HG02981 (cell line): ENCODE measurements at regions not wholly inside any gene's neighbourhood (a gene's known extent, or its start where the extent isn't known, plus 50 kb on each side); places are given as distances from the start of the nearest gene placed in this dataset.
"Not testable (repeated sequence)": the region's sequence is repeated elsewhere in the genome, so short reads cannot be mapped to it uniquely, and the experiment has no call there.

Source experiments
- ATAC-seq: cut with Tn5 transposase; IDR thresholded peaks from one replicate; pipeline ENCODE4 v1.9.1; 2021; ENCODE audit warnings: mild to moderate bottlenecking, moderate library complexity; ENCODE audit not compliant: unreplicated experiment

DNA sequence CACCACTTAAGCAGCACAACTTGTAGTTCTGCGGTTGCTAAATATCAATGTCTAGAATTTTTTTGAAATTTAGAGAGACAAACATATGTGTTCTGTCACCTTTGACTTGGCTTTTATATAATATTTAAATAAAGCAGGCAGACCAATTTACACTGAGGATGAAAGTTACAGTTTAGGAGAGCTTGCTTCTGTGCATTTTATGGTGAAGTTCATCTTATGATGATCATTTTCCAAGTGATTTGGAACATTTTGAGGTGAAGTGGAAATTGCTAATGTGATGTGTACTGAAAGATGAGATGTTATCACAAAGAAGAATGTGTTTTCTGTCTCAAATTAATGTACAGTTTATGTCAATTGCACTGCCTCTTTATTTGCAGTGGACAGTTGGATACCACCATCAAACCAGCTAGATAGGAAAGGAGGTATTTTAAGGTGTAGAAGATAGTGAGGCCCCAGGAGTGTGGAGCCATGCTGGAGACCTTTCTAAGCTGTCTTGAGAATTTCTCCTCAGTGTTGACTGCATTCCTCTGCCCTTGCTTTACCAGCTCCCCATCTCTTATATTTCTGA, 461.9 kb downstream of the UTRN start:
- no peak for ATAC-seq

DNA sequence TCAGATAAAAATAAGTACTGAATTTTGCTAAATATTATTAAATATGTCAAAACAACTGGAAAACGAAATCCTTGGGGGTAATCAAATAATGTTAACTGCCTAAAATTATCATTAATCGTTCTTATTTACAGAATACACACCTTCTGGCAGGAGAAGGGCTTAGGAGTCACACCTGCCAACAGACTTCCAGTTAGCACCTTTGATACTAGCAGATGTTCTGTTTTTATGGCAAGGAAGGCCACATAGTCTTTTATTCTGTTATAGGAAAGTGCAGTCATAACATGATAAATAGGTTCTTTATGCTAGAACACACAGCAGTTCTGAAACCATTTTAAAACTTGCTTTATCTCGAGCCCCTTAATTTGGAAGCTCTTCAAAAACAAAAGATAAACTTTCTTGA, 464.1 kb downstream of the UTRN start:
- ATAC-seq, result no peak

DNA sequence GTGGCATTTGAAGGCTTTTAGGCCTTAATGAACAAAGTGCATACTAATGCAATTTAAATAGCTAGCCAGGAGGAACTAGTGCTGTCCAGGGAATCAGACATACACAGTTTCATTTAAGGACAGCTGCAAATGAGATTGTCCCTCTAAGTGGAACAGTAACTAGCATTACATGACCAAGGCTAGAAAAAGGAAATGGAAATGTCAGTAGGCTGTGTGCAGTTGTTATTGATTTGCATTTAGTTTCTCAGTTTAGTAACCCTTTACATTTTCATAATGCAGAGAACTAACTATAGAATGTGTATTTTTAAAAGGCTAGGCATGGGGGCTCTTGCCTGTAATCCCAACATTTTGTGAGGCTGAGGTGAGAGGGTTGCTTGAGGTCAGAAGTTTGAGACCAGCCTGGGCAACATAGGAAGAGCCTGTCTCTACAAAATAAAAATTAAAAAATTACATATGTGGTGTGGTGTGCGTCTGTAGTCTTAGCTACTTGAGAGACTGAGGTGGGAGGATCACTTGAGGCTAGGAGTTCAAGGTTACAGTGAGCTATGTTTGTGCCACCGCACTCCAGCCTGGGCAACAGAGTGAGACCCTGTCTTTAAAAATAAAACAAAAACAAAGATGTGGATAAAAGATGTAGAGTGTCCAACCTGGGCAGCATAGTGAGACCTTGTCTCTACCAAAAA, 468.0 kb downstream of the UTRN start:
- ATAC-seq, result peak; percentile 89

DNA sequence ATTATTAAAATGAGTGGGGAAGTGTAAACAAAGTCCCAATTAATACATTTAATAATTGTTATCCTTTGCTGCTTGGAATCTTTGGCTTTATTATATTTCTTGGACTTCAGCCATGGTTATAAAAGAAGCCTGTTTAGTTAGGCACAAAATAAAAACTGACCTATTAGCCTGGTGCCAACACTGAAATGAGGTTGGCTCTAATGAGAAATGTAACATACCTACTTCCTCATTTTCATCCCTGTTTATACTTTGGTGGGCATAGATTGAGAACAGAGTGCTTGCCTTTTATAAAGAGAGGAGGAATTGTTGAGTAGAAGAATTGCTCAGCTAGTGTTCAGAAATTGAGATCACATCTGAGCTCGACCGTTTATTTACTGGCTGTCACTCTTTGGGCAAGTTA, 471.3 kb downstream of the UTRN start:
- ATAC-seq, result no peak

DNA sequence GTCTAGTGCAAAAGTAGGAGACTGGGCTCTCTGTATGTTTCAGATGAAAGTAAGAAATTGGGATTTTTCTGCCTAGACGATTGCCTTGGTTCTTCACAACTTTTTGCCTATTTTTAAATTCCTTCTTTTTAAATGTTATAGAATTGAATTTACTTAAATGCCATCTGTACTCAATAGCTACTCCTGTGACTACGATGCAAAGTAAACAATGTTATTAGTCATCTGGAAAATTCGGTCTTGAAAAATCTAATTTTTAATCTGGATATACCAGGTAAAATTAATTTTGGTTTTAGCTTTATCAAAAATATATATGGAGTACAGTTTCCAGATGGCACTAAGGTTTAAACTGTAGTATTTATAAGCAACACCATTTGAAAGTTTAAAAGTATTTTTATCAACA, 472.2 kb downstream of the UTRN start:
- ATAC-seq, result no peak

DNA sequence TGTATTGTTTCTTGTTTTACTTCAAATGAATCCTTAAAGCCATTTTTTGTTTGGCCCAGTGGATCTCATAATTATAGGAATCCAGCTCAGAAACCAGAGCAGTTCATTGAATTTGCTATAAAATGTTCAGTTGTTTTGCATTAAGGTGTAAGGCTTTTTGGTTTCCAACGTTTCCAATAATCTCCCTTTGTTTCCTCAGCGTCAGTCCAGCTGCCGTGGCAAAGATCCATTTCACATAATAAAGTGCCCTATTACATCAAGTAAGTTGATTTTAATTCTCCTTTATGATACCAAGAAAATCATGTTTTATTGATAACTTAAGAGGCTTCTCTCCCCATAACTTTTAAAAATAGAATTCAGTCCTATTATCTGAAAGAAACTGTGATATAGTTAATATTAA, 472.6 kb downstream of the UTRN start:
- no peak for ATAC-seq

DNA sequence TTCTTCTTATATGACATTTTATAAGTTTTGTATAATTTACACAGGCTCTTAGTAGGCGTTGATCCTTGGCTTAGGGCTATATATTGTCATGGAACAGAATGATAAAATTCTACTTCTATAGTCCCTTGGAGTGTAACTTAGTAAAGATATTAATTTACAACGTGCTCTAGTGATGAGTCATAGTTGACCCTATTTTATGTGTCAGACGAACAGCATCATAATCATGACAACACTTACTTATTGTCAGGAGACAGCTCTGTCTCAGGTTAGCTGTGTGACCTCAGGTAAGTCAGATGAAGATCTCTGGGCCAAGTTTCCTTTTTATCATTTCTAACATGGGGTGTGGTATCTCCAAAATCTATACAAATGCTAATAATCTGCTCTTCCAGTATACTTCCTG, 473.5 kb downstream of the UTRN start:
- no peak for ATAC-seq

DNA sequence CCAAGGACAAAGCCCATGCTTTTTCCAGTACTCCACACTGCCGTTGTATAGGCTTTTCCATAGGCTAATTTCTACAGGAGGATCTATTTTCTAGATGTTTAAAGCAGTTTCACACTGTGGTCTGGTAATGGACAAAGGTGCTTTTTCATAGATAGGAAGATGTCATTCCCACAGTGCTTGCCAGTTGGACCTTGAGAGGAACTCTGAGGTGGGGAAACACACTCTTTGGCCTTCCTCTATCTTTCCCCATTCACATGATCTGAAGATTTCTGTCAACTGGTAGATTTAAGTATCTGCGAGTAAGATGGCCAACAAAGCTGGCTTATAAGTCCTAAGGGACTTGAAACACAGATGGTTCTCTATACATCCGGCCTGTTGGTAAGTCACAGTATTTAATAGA, 477.3 kb downstream of the UTRN start:
- ATAC-seq, result no peak

DNA sequence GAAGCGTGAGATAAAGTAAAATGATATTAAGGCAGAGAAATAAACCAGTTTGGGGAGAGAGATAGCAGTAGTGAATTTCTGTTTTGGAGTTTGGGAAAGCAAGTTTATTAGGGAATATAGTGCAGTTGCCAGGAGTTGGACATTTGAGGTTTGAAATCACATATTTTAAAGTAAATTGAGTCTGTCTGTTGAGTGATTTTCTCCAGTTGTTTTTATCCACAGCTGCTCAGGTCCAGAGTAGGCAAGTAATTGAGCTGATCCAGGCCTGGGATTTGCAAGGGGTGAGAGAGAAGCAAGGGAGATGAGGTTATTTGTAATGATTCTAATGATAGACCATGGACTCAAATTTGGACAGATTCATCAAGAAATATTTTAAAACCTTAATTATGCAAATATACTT, 481.9 kb downstream of the UTRN start:
- ATAC-seq, result no peak

DNA sequence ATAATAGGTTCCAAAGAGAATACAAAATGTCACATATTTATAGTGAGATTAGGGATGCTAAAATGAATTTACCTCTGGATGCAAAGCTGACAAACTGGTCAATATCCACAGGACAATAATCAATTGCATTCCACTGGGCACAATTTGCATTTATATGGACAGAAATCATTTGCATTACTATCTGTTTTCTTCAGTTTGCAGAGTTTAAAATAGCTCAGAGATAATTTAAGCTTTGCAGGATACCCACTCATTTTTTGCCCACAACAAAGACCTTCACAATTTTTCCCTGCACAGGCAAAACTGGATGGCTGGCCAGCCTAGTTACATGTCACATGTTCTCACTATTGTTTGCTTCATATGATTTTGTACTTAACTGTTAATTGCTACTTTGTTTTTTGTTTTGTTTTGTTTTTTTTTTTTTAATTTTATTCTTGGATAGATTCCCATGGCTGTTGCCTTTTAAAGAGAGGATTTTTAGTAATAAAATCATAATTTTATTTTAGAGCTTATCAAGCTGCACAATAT, 483.5 kb downstream of the UTRN start:
- no peak for ATAC-seq

DNA sequence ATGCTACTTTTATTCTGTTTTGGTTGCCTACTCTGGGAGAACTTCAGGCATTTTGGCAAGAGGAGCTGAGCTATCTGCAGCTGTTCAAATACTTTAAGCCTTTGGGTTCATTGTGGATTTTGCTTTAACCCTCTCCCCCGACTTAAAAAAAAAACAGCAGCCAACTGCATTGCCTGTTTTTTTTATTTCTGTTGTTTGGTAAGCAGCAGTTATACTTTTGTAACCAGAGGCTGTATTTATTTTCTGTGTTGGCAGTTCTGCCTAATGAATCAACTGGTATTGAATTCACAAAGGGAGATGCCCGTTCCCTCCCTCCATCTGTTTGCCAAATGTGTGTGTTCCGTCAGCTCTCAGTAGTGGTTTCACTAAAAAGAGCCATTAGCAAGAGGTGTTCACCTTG, 484.0 kb downstream of the UTRN start:
- no peak for ATAC-seq

DNA sequence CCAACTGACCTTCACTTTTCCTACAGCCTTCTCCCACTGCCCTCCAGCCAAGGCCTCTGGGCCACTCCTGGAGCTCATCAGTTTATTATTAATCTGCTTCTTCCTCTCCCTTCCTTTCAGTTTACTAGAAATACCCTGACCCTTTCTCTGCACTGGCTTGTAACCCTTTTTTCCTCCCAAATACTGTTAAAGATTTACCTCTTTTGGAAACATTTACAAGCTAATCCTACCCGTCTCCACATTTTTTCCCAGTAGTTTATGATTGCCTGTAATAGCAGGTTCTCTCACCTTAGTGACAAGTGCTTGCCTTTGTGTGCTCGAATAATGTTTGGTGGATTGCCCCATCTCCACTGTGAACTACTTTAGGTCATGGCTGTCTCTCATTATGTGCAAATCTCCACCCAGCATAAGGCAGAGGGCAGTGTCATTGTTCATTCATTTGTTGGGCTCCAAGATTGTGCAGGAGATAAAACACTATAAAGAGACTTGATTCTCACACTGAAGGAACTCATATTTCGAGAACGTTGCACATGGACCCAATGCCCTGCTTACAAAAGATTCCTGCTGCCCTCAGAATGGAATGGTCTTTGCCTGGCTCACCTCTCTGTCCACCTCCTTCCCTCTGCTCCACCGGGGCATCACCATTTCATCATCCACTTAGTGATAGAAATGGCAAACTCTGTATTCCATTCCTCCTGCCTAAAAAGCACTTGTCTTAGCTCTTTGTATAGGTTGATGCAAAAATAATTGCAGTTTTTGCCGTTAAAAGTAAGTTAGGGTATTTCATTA, 491.1 kb downstream of the UTRN start:
- no peak for ATAC-seq

DNA sequence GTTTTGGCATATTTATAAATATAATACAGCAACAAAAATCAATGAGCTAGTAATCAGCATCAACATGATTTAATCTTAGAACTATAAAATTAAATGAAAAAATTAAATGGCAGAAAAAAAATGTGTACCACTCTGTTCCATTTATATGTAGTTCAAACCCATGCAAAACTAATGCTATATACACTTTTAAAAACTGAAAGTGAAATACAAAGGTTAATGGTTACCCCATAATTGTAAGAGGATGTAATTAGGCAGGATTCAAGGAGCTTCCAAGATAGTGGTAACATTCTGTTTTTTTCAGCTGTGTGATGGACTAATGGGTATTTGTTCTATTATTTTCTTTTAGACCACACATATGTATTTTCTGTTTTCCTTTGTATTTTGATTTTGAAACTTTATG, 492.1 kb downstream of the UTRN start:
- ATAC-seq, result peak; percentile 54

DNA sequence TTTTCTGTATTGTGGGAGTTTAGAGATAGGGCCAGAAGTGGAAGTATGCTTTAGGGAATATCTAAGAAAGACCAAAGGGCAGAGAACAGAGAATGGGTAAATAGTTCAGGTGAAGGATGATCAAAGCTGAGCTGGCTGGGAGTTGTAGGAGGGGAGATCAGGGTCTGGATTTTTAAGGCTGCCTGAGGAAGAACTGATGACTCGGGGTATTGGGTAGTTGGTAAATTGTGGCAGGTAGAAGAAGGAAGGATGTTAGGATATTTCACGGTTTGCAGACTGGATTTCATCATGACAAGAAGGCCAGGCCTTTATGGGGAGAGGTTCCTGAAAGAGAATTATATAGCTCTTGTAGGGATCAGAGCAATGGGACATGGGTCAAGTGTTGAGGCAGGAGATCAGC, 492.9 kb downstream of the UTRN start:
- no peak for ATAC-seq

DNA sequence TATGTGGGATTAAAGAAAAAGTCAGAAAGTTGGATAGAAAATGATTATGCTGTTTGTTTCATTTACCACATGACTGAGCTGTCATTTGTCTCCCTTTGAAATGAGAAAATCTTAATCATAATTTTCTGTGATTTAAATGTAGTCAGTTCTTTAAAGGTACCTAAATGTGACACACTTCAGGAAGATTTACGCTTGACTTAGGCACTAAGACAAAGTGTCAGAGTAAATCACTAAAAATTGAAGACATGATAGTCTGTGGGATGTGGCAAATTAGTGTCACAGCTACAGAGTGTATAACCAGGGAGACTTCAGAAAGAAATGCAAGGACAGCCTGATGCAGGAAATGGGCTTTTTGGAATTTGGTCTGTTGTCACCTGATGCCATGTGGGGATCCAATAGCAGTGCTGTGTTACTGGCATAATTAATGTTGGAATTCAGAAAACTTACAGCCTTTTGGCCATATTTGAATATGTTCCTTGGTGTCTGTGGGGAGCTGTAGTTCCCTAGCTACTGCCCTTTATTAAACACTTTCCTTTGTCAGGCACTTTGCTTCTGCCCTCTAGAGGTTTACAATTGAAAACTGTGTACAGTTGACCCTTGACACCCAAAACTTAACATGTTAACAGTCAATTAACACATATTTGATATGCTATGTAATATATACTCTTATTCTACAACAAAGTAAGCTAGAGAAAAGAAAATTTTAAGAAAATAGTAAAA, 493.8 kb downstream of the UTRN start:
- no peak for ATAC-seq

DNA sequence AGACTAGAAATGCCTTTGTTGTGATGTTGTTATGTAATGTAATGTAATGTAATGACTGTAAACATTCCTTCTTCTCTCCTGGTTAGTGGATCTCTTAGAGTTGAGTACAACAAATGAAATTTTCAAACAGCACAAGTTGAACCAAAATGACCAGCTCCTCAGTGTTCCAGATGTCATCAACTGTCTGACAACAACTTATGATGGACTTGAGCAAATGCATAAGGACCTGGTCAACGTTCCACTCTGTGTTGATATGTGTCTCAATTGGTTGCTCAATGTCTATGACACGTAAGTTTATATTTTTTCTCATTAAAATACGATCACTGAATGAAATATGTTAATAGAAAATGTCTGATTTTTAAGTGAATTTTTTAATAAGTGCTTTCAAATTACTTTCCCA, 496.7 kb downstream of the UTRN start:
- no peak for ATAC-seq

DNA sequence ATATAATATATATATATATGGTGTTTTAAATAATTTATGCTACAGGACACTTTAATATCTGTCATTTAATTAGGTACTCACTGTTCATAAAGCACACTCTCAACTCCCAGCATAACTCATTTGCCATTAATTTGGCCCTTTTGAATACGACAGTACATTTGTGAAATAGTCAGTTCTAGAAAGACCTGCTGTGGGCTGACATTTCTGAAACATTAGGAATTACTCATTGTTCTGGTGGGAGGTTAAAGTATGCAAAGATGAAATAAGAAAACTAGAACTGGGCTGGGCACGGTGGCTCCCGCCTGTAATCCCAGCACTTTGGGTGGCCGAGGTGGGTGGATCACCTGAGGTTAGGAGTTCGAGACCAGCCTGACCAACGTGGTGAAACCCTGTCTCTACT, 497.5 kb downstream of the UTRN start:
- no peak for ATAC-seq

DNA sequence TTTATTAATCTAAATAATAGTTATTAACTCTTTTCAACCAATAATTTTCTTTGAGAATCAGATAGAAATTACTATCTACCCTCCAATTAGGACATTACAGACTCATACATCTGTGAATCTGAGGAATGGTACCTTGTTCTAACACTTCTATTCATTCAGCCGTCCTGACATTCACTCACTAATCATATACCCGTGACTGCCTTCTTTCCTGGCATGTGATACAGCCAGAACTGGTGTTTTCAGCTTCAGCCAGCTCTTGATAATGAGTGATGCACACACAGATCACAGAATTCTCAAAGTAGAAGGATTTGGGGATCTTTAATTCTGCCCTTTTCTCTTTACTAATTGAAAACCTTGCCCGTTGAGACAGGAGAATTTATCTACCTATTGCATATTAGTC, 499.9 kb downstream of the UTRN start:
- ATAC-seq, result no peak

DNA sequence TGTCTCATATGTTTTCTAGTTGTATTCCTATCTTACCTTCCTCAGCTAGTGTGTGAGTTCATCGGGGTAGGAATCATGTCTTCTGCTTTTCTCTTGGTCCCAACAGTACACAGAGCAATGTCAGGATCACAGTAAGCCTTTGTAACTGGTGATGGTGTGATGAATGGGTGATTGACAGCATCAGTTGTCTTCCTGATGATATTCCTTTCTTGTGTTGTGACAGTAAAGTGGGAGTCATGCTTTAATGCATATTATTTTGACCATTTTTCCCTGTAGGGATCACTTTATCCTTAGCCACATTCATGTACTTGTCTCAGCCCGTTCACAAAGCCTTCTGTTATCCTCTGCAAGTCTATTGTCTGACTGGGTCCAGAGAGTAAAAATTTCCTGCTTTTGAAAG, 501.7 kb downstream of the UTRN start:
- no peak for ATAC-seq

DNA sequence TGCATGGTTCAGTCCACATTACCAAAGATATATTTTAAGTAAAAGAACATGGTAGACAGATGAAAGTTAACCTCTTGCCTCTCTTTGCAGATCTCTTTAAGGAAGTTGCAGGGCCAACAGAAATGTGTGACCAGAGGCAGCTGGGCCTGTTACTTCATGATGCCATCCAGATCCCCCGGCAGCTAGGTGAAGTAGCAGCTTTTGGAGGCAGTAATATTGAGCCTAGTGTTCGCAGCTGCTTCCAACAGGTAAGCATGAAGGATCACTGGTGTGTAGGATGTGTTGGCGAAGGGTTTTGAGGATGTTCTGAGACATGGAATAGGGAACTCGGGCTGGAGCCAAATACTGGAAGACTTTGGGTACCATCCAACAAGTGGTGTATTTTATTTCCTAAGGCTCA, 508.6 kb downstream of the UTRN start:
- no peak for ATAC-seq

DNA sequence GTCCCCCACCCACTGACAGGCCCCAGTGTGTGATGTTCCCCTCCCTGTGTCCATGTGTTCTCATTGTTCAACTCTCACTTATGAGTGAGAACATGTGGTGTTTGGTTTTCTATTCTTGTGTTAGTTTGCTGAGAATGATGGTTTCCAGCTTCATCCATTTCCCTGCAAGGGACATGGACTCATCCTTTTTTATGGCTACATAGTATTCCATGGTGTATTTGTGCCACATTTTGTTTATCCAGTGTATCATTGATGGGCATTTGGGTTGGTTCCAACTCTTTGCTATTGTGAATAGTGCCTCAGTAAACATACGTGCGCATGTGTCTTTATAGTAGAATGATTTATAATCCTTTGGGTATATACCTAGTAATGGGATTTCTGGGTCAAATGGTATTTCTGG, 509.9 kb downstream of the UTRN start:
- ATAC-seq, result not testable (repeated sequence)

DNA sequence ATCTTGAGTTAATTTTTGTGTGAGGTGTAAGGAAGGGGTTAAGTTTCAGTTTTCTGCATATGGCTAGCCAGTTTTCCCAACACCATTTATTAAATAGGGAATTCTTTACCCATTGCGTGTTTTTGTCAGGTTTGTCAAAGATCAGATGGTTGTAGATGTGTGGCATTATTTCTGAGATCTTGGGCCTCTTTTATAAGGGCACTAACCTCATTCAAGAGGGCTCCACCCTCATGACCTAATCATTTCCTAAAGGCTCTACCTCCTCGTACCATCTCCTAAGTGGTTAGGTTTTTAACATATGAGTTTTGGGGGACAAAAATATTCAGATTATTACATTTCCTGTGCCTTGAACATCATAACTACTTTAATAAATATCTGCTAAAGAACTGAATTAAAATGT, 510.9 kb downstream of the UTRN start:
- ATAC-seq, result no peak
